ENCODE measurements at regions not wholly inside any gene's neighbourhood (a gene's known extent, or its start where the extent isn't known, plus 50 kb on each side); places are given as distances from the start of the nearest gene placed in this dataset.

DNA sequence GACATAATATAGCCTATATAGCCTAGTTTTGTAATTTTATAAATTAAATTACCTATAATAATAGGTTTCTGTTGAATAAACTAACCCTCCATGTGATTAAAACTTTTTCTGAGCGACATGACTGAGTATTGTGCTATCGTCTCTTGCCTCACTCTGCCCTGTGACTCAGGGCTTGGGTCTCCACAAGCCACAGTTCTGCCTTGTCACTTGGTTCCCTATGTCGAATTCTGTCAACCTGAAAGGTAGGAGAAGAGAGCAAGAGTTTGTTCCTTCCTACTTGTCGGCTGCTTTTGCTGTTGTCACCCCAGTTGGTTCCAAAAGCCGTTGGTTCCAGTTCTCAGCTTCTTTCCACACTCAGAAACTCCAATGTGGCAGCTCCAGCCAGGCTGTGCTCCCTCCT, 285.9 kb downstream of the PSAT1 start:
- no peak overlapping the region for H3K4me3 ChIP-seq
- no peaks in the 10 kb centered on the region for H3K36me3 ChIP-seq
- no peak for DNase-seq
- H3K27me3 ChIP-seq: no peaks in the 10 kb centered on the region
- H3K4me1 ChIP-seq: peaks cover 0 to 10% of the 10 kb centered on the region in 2 donors
- TF ChIP-seq POLR2A (IDR thresholded peaks at IDR 0.05): no peak
- TF ChIP-seq, protein P1, sequence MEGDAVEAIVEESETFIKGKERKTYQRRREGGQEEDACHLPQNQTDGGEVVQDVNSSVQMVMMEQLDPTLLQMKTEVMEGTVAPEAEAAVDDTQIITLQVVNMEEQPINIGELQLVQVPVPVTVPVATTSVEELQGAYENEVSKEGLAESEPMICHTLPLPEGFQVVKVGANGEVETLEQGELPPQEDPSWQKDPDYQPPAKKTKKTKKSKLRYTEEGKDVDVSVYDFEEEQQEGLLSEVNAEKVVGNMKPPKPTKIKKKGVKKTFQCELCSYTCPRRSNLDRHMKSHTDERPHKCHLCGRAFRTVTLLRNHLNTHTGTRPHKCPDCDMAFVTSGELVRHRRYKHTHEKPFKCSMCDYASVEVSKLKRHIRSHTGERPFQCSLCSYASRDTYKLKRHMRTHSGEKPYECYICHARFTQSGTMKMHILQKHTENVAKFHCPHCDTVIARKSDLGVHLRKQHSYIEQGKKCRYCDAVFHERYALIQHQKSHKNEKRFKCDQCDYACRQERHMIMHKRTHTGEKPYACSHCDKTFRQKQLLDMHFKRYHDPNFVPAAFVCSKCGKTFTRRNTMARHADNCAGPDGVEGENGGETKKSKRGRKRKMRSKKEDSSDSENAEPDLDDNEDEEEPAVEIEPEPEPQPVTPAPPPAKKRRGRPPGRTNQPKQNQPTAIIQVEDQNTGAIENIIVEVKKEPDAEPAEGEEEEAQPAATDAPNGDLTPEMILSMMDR (IDR thresholded peaks at IDR 0.05 in 4 of 5, conservative IDR thresholded peaks at IDR 0.05 in 1 of 5): no peak
- intact Hi-C loops (cut with DNase I; ENCODE audit: low total_unique reads): no loop called here
- in situ Hi-C loops (cut with MboI; ENCODE audit: low sequenced_read_pairs in 4 of 4): no loop called here
- no peaks in the 10 kb centered on the region for H3K9me3 ChIP-seq
- H3K27ac ChIP-seq: no peak overlapping the region
- no peak for ATAC-seq

DNA sequence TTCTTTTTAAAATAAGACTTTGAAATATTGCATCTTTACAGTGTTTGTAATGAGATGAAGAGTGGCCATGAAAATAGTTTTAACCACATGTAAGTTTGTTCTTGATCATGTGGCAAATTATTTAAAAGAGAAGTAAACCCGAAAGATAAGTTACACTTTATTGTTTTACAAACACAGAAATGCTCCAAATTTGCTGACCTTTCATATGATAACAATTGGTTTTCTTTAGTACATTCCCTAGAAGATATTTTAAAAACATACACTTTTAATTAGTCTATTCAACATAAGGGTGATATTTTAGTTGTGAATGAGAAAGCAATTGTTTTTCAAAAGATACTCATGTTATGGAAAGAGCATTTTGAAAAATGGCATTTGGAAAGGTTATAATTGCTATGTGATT, 287.7 kb downstream of the PSAT1 start:
- no peaks in the 10 kb centered on the region for H3K9me3 ChIP-seq
- H3K4me3 ChIP-seq: no peak overlapping the region
- intact Hi-C loops (cut with DNase I; ENCODE audit: low total_unique reads): no loop called here
- in situ Hi-C loops (cut with MboI; ENCODE audit: low sequenced_read_pairs in 4 of 4): no loop called here
- no peak for DNase-seq
- H3K27ac ChIP-seq: no peak overlapping the region
- ATAC-seq: no peak
- peaks cover 0 to 9% of the 10 kb centered on the region in 2 donors for H3K4me1 ChIP-seq
- H3K27me3 ChIP-seq: no peaks in the 10 kb centered on the region
- TF ChIP-seq POLR2A (IDR thresholded peaks at IDR 0.05): no peak
- TF ChIP-seq, protein P1 (IDR thresholded peaks at IDR 0.05 in 4 of 5, conservative IDR thresholded peaks at IDR 0.05 in 1 of 5): no peak
- no peaks in the 10 kb centered on the region for H3K36me3 ChIP-seq

DNA sequence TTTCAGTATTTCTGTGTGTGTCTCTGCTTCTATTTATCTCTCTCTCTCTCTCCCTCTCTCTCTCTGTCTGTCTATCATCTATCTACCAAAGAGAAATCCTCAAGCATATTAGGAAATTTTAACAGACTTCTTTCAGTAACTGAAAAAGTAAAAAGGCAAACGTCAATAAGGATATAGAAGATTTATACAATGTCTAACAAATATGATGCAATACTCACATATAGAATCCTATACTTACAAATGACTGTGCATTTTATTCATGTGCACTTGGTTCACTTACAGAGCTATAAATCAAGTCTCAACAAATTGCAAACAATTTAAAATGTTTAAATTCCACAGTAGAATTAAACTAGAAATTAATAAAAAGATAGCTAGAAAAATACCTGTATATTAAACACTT, 289.0 kb downstream of the PSAT1 start:
- Histone ChIP-seq H3K4me1 (no peaks in the 10 kb centered on the region), H3K36me3 (no peaks in the 10 kb centered on the region), H3K27ac (no peak overlapping the region), H3K27me3 (no peaks in the 10 kb centered on the region), H3K4me3 (no peak overlapping the region), H3K9me3 (no peaks in the 10 kb centered on the region)
- DNase-seq (no peak), ATAC-seq (no peak)
- in situ Hi-C loops (cut with MboI; ENCODE audit: low sequenced_read_pairs in 4 of 4): no loop called here
- intact Hi-C loops (cut with DNase I; ENCODE audit: low total_unique reads): no loop called here
- TF ChIP-seq, protein P1 (IDR thresholded peaks at IDR 0.05 in 4 of 5, conservative IDR thresholded peaks at IDR 0.05 in 1 of 5): no peak
- TF ChIP-seq POLR2A (IDR thresholded peaks at IDR 0.05): no peak

DNA sequence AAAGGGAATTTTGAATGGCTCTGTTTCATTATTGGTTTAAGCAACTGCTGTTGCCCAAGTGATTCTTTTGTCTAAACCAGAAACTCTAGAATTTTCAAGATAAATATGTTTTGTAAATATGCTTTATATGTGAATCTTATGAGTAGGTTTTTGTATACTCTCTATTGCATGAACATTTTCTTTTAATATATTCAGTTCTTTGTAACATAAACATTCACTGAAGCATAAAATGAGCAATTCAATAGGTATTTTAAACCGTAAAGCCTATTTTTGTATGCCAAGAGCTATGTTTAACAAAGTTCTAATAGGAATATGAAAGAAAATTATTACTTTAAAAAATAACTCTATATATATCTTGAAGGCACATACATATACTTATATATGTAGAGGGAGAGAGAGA, 293.1 kb downstream of the PSAT1 start:
- in situ Hi-C loops (cut with MboI; ENCODE audit: low sequenced_read_pairs in 4 of 4) (no loop called here), intact Hi-C loops (cut with DNase I; ENCODE audit: low total_unique reads) (no loop called here)
- Histone ChIP-seq H3K9me3 (no peaks in the 10 kb centered on the region), H3K4me3 (no peak overlapping the region), H3K4me1 (no peaks in the 10 kb centered on the region), H3K27ac (no peak overlapping the region), H3K36me3 (no peaks in the 10 kb centered on the region), H3K27me3 (no peaks in the 10 kb centered on the region)
- TF ChIP-seq POLR2A (IDR thresholded peaks at IDR 0.05): no peak
- TF ChIP-seq, protein P1 (IDR thresholded peaks at IDR 0.05 in 4 of 5, conservative IDR thresholded peaks at IDR 0.05 in 1 of 5): no peak
- DNase-seq (no peak), ATAC-seq (no peak)

DNA sequence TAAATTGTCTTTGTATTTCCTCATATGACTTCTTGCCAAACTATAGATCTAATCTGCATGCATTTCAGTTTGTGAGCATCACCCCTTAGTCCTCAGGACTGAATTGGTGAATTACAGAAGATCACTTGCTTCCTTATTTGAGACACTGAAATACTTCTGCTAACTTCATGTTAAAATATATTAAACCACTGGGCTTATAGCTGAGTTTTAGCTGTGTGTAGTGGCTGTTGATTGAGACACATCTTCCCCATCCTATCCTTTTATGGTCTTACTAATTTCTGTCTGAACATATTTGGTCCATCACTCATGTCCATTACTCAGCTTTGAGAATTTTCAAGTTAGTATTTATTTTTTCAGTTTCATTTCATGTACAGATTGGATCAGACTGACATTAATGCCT, 295.9 kb downstream of the PSAT1 start:
- DNase-seq (no peak), ATAC-seq (no peak)
- Histone ChIP-seq H3K4me3 (no peak overlapping the region), H3K27me3 (no peaks in the 10 kb centered on the region), H3K9me3 (no peaks in the 10 kb centered on the region), H3K4me1 (no peaks in the 10 kb centered on the region), H3K27ac (no peak overlapping the region), H3K36me3 (no peaks in the 10 kb centered on the region)
- TF ChIP-seq, protein P1 (IDR thresholded peaks at IDR 0.05 in 4 of 5, conservative IDR thresholded peaks at IDR 0.05 in 1 of 5): no peak
- no peak for TF ChIP-seq POLR2A (IDR thresholded peaks at IDR 0.05)
- in situ Hi-C loops (cut with MboI; ENCODE audit: low sequenced_read_pairs in 4 of 4) (no loop called here), intact Hi-C loops (cut with DNase I; ENCODE audit: low total_unique reads) (no loop called here)

Measured in gastrocnemius medialis (tissue), 4 donors.